ENCODE measurements at regions not wholly inside any gene's neighbourhood (a gene's known extent, or its start where the extent isn't known, plus 50 kb on each side); places are given as distances from the start of the nearest gene placed in this dataset.
"Not testable (repeated sequence)": the region's sequence is repeated elsewhere in the genome, so short reads cannot be mapped to it uniquely, and the experiment has no call there.

DNA sequence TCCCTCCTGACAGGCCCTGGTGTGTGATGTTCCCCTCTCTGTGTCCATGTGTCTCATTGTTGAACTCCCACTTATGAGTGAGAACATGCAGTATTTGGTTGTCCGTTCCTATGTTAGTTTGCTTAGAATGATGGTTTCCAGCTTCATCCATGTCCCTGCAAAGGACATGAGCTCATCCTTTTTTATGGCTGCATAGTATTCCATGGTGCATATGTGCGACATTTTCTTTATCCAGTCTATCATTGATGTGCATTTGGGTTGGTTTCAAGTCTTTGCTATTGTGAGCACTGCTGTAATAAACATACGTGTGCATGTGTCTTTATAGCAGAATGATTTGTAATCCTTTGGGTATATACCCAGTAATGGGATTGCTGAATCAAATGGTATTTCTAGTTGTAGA is 90.8 kb upstream of the PLET1 start:
- TF ChIP-seq, protein P1, sequence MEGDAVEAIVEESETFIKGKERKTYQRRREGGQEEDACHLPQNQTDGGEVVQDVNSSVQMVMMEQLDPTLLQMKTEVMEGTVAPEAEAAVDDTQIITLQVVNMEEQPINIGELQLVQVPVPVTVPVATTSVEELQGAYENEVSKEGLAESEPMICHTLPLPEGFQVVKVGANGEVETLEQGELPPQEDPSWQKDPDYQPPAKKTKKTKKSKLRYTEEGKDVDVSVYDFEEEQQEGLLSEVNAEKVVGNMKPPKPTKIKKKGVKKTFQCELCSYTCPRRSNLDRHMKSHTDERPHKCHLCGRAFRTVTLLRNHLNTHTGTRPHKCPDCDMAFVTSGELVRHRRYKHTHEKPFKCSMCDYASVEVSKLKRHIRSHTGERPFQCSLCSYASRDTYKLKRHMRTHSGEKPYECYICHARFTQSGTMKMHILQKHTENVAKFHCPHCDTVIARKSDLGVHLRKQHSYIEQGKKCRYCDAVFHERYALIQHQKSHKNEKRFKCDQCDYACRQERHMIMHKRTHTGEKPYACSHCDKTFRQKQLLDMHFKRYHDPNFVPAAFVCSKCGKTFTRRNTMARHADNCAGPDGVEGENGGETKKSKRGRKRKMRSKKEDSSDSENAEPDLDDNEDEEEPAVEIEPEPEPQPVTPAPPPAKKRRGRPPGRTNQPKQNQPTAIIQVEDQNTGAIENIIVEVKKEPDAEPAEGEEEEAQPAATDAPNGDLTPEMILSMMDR (IDR thresholded peaks at IDR 0.05) = not testable (repeated sequence)
- TF ChIP-seq, protein P2, sequence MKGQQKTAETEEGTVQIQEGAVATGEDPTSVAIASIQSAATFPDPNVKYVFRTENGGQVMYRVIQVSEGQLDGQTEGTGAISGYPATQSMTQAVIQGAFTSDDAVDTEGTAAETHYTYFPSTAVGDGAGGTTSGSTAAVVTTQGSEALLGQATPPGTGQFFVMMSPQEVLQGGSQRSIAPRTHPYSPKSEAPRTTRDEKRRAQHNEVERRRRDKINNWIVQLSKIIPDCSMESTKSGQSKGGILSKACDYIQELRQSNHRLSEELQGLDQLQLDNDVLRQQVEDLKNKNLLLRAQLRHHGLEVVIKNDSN (CRISPR knock-in tag; IDR thresholded peaks at IDR 0.05) = not testable (repeated sequence)
- TF ChIP-seq FOXK1 (CRISPR knock-in tag; IDR thresholded peaks at IDR 0.05); SP1 (CRISPR knock-in tag; conservative IDR thresholded peaks at IDR 0.05); NFYB (CRISPR knock-in tag; conservative IDR thresholded peaks at IDR 0.05; ENCODE audit: low read depth); FOXJ3 (CRISPR knock-in tag; IDR thresholded peaks at IDR 0.05; ENCODE audit: borderline replicate concordance); RELA (CRISPR knock-in tag; IDR thresholded peaks at IDR 0.05; ENCODE audit: borderline replicate concordance): not testable (repeated sequence)
- TF ChIP-seq, protein P3, sequence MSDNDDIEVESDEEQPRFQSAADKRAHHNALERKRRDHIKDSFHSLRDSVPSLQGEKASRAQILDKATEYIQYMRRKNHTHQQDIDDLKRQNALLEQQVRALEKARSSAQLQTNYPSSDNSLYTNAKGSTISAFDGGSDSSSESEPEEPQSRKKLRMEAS (CRISPR knock-in tag; IDR thresholded peaks at IDR 0.05) = not testable (repeated sequence)
- TF ChIP-seq, protein P4, sequence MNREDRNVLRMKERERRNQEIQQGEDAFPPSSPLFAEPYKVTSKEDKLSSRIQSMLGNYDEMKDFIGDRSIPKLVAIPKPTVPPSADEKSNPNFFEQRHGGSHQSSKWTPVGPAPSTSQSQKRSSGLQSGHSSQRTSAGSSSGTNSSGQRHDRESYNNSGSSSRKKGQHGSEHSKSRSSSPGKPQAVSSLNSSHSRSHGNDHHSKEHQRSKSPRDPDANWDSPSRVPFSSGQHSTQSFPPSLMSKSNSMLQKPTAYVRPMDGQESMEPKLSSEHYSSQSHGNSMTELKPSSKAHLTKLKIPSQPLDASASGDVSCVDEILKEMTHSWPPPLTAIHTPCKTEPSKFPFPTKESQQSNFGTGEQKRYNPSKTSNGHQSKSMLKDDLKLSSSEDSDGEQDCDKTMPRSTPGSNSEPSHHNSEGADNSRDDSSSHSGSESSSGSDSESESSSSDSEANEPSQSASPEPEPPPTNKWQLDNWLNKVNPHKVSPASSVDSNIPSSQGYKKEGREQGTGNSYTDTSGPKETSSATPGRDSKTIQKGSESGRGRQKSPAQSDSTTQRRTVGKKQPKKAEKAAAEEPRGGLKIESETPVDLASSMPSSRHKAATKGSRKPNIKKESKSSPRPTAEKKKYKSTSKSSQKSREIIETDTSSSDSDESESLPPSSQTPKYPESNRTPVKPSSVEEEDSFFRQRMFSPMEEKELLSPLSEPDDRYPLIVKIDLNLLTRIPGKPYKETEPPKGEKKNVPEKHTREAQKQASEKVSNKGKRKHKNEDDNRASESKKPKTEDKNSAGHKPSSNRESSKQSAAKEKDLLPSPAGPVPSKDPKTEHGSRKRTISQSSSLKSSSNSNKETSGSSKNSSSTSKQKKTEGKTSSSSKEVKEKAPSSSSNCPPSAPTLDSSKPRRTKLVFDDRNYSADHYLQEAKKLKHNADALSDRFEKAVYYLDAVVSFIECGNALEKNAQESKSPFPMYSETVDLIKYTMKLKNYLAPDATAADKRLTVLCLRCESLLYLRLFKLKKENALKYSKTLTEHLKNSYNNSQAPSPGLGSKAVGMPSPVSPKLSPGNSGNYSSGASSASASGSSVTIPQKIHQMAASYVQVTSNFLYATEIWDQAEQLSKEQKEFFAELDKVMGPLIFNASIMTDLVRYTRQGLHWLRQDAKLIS (CRISPR knock-in tag; IDR thresholded peaks at IDR 0.05; ENCODE audit: borderline replicate concordance) = not testable (repeated sequence)
- TF ChIP-seq, protein P5, sequence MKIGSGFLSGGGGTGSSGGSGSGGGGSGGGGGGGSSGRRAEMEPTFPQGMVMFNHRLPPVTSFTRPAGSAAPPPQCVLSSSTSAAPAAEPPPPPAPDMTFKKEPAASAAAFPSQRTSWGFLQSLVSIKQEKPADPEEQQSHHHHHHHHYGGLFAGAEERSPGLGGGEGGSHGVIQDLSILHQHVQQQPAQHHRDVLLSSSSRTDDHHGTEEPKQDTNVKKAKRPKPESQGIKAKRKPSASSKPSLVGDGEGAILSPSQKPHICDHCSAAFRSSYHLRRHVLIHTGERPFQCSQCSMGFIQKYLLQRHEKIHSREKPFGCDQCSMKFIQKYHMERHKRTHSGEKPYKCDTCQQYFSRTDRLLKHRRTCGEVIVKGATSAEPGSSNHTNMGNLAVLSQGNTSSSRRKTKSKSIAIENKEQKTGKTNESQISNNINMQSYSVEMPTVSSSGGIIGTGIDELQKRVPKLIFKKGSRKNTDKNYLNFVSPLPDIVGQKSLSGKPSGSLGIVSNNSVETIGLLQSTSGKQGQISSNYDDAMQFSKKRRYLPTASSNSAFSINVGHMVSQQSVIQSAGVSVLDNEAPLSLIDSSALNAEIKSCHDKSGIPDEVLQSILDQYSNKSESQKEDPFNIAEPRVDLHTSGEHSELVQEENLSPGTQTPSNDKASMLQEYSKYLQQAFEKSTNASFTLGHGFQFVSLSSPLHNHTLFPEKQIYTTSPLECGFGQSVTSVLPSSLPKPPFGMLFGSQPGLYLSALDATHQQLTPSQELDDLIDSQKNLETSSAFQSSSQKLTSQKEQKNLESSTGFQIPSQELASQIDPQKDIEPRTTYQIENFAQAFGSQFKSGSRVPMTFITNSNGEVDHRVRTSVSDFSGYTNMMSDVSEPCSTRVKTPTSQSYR (CRISPR knock-in tag; IDR thresholded peaks at IDR 0.05) = not testable (repeated sequence)
- TF ChIP-seq, protein P6, sequence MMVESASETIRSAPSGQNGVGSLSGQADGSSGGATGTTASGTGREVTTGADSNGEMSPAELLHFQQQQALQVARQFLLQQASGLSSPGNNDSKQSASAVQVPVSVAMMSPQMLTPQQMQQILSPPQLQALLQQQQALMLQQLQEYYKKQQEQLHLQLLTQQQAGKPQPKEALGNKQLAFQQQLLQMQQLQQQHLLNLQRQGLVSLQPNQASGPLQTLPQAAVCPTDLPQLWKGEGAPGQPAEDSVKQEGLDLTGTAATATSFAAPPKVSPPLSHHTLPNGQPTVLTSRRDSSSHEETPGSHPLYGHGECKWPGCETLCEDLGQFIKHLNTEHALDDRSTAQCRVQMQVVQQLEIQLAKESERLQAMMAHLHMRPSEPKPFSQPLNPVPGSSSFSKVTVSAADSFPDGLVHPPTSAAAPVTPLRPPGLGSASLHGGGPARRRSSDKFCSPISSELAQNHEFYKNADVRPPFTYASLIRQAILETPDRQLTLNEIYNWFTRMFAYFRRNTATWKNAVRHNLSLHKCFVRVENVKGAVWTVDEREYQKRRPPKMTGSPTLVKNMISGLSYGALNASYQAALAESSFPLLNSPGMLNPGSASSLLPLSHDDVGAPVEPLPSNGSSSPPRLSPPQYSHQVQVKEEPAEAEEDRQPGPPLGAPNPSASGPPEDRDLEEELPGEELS (CRISPR knock-in tag; IDR thresholded peaks at IDR 0.05) = not testable (repeated sequence)

Measured in WTC11 (cell line).